MCF 10A (cell line): ENCODE measurements at regions not wholly inside any gene's neighbourhood (a gene's known extent, or its start where the extent isn't known, plus 50 kb on each side); places are given as distances from the start of the nearest gene placed in this dataset.
"Not testable (repeated sequence)": the region's sequence is repeated elsewhere in the genome, so short reads cannot be mapped to it uniquely, and the experiment has no call there.

Source experiments
- BruUV-seq: library from RNA; stranded (reverse); fragments of 400-500 nt; replicated peaks from 2 replicates; lab custom pipeline; 2021; lab: Mats Ljungman, UMichigan
- CTCF ChIA-PET: fragments of 300-600 bp; sonication (Branson Sonifier 250); formaldehyde crosslinking; extraction: SDS; loops from one replicate; lab custom pipeline; 2021; ENCODE audit warnings: antibody characterized with exemption, inconsistent platforms; lab: Yijun Ruan, JAX
- POLR2A ChIA-PET: fragments of 300-600, 350-650 bp; sonication (Branson Sonifier 250); formaldehyde crosslinking; extraction: SDS; loops from one replicate; lab custom pipeline; 2020; ENCODE audit warnings: antibody characterized with exemption, inconsistent platforms; lab: Yijun Ruan, JAX
- DNase-seq: peaks from one replicate; pipeline ENCODE4 v3.0.0-alpha.2; 2018; ENCODE audit not compliant: unreplicated experiment
- H3K27ac Mint-ChIP-seq: one replicate; pipeline ENCODE4 v1.8.0; 2022; ENCODE audit warnings: mild to moderate bottlenecking, low read depth, mixed read lengths; ENCODE audit not compliant: unreplicated experiment
- H3K27me3 Mint-ChIP-seq: one replicate; pipeline ENCODE4 v1.8.0; 2022; ENCODE audit warnings: mixed read lengths; ENCODE audit not compliant: insufficient read depth, unreplicated experiment
- H3K36me3 Mint-ChIP-seq: one replicate; pipeline ENCODE4 v1.8.0; 2022; ENCODE audit warnings: mild to moderate bottlenecking, moderate library complexity, mixed read lengths; ENCODE audit not compliant: insufficient read depth, unreplicated experiment
- H3K4me1 Mint-ChIP-seq: one replicate; pipeline ENCODE4 v1.8.0; 2022; ENCODE audit warnings: mixed read lengths; ENCODE audit not compliant: insufficient read depth, unreplicated experiment
- H3K4me3 Mint-ChIP-seq: one replicate; pipeline ENCODE4 v1.8.0; 2022; ENCODE audit warnings: mild to moderate bottlenecking, moderate library complexity, mixed read lengths; ENCODE audit not compliant: unreplicated experiment
- H3K9me3 Mint-ChIP-seq: one replicate; pipeline ENCODE4 v1.8.0; 2022; ENCODE audit warnings: mixed read lengths; ENCODE audit not compliant: unreplicated experiment
- CTCF ChIP-seq: fragments of 200-600 bp; IDR thresholded peaks from one replicate; pipeline ENCODE4 v1.8.0; 2022; ENCODE audit warnings: antibody characterized with exemption, mild to moderate bottlenecking; ENCODE audit not compliant: unreplicated experiment
- intact Hi-C: fragments of 100-400 bp; cut with micrococcal nuclease; formaldehyde crosslinking; loops from 2 replicates; pipeline ENCODE4 v1.14.1; 2022

- Mint-ChIP-seq H3K27ac (no peak overlapping the region), H3K27me3 (no peaks in the 10 kb centered on the region), H3K36me3 (peaks cover 5% of the 10 kb centered on the region), H3K9me3 (no peaks in the 10 kb centered on the region), H3K4me3 (no peak overlapping the region), H3K4me1 (no peaks in the 10 kb centered on the region)
- ChIA-PET POLR2A (no interaction called here), CTCF (interaction anchor here (1.5 to 1.6 kb wide), 2 partner anchors 10 to 42 kb away, joined by 3 to 5 read pairs; no protein-coding TSS in a partner anchor)
- BruUV-seq: no TSS peak
- no peak for TF ChIP-seq CTCF
- intact Hi-C loops: no loop called here
- no peak for DNase-seq
Observed at GRCh38 chr5:91456928-91457680, 74.0 kb upstream of the ARRDC3 start.

GRCh38 chr5:91449083-91449482, 66.0 kb upstream of the ARRDC3 start:
- H3K9me3 Mint-ChIP-seq: no peaks in the 10 kb centered on the region
- BruUV-seq: no TSS peak

GRCh38 chr5:91448079-91448478, 65.0 kb upstream of the ARRDC3 start:
- POLR2A ChIA-PET, DNase-seq, H3K27ac Mint-ChIP-seq, intact Hi-C loops, H3K27me3 Mint-ChIP-seq, BruUV-seq, H3K36me3 Mint-ChIP-seq, H3K4me1 Mint-ChIP-seq, H3K4me3 Mint-ChIP-seq, H3K9me3 Mint-ChIP-seq: not testable (repeated sequence)
- CTCF ChIA-PET: interaction anchor here (0.9 to 1.9 kb wide), 2 partner anchors 9 to 663 kb away, joined by 3 to 5 read pairs; no protein-coding TSS in a partner anchor

More at GRCh38 chr5:91449083-91449482, 66.0 kb upstream of the ARRDC3 start:
- no peak for DNase-seq
- intact Hi-C loops: no loop called here
- H3K4me1 Mint-ChIP-seq: no peaks in the 10 kb centered on the region
- H3K27me3 Mint-ChIP-seq: no peaks in the 10 kb centered on the region
- CTCF ChIA-PET: no interaction called here
- no peaks in the 10 kb centered on the region for H3K36me3 Mint-ChIP-seq
- no peak overlapping the region for H3K27ac Mint-ChIP-seq
- no peak overlapping the region for H3K4me3 Mint-ChIP-seq
- no peak for TF ChIP-seq CTCF
- POLR2A ChIA-PET: no interaction called here

- H3K4me3 Mint-ChIP-seq, H3K9me3 Mint-ChIP-seq, intact Hi-C loops: not testable (repeated sequence)
Observed at GRCh38 chr5:91446880-91447279, 63.8 kb upstream of the ARRDC3 start.

GRCh38 chr5:91443761-91444467, 60.8 kb upstream of the ARRDC3 start:
- H3K4me3 Mint-ChIP-seq: no peak overlapping the region
- H3K4me1 Mint-ChIP-seq: no peaks in the 10 kb centered on the region
- no peaks in the 10 kb centered on the region for H3K36me3 Mint-ChIP-seq
- CTCF ChIA-PET: interaction anchor here (0.6 kb wide), 1 partner anchor 1423 kb away, joined by 3 read pairs; no protein-coding TSS in a partner anchor
- no peak for TF ChIP-seq CTCF
- no TSS peak for BruUV-seq
- DNase-seq: no peak
- H3K9me3 Mint-ChIP-seq: no peaks in the 10 kb centered on the region
- no peaks in the 10 kb centered on the region for H3K27me3 Mint-ChIP-seq
- H3K27ac Mint-ChIP-seq: no peak overlapping the region
- POLR2A ChIA-PET: no interaction called here
- intact Hi-C loops: no loop called here

More at GRCh38 chr5:91446880-91447279, 63.8 kb upstream of the ARRDC3 start:
- H3K4me1 Mint-ChIP-seq, H3K27ac Mint-ChIP-seq, POLR2A ChIA-PET, H3K27me3 Mint-ChIP-seq, DNase-seq, BruUV-seq, H3K36me3 Mint-ChIP-seq: not testable (repeated sequence)
- CTCF ChIA-PET: interaction anchor here (0.9 to 1.9 kb wide), 2 partner anchors 10 to 662 kb away, joined by 3 to 5 read pairs; no protein-coding TSS in a partner anchor
